OCI-LY3 (cell line): ENCODE measurements at regions not wholly inside any gene's neighbourhood (a gene's known extent, or its start where the extent isn't known, plus 50 kb on each side); places are given as distances from the start of the nearest gene placed in this dataset.

ENCODE experiments used
- H2AFZ ChIP-seq: fragments of 200-600, 300-600 bp; shearing (Covaris generic); 2 replicates; pipeline ENCODE4 v1.6.0; 2014; ENCODE audit warnings: antibody characterized with exemption, low read depth, low read length
- H3K27ac ChIP-seq: fragments of 200-600, 300-600 bp; sonication (generic); 2 replicates; pipeline ENCODE4 v1.5.1; 2014; ENCODE audit warnings: mild to moderate bottlenecking, low read length, moderate library complexity, mixed read lengths
- H3K27me3 ChIP-seq: fragments of 200-600, 300-600 bp; sonication (generic); 2 replicates; pipeline ENCODE4 v1.6.1; 2014; ENCODE audit warnings: low read depth, low read length, mixed read lengths
- H3K36me3 ChIP-seq: fragments of 200-600, 300-600 bp; sonication (generic); replicated peaks from 2 replicates; pipeline ENCODE3; 2014; ENCODE audit warnings: low read depth, low read length, mixed read lengths
- H3K4me1 ChIP-seq: fragments of 300-600, 200-600 bp; sonication (generic); 2 replicates; pipeline ENCODE4 v1.6.1; 2014; ENCODE audit warnings: low read length, mixed read lengths
- H3K4me2 ChIP-seq: fragments of 200-600, 300-600 bp; sonication (generic); 2 replicates; pipeline ENCODE4 v1.6.1; 2014; ENCODE audit warnings: low read length, mixed read lengths
- H3K4me3 ChIP-seq: fragments of 300-600, 200-600 bp; sonication (generic); 2 replicates; pipeline ENCODE4 v1.5.1; 2014; ENCODE audit warnings: antibody characterized with exemption, mild to moderate bottlenecking, low read length, moderate library complexity
- H3K79me2 ChIP-seq: fragments of 300-600, 200-600 bp; shearing (Covaris generic); 2 replicates; pipeline ENCODE4 v1.6.1; 2014; ENCODE audit warnings: mild to moderate bottlenecking, low read length, mixed read lengths
- H3K9ac ChIP-seq: fragments of 300-600, 200-600 bp; shearing (Covaris generic); 2 replicates; pipeline ENCODE4 v1.6.0; 2014; ENCODE audit warnings: mild to moderate bottlenecking, low read length, moderate library complexity
- H3K9me3 ChIP-seq: fragments of 200-600, 300-600 bp; shearing (Covaris generic); 2 replicates; pipeline ENCODE4 v1.6.1; 2014; ENCODE audit warnings: low read length, mixed read lengths; ENCODE audit not compliant: insufficient read depth
- H4K20me1 ChIP-seq: fragments of 200-600, 300-600 bp; sonication (generic); 2 replicates; pipeline ENCODE4 v1.6.1; 2016; ENCODE audit warnings: low read length, mixed read lengths; ENCODE audit not compliant: insufficient read depth
- EZH2phosphoT487 ChIP-seq: fragments of 200-600 bp; shearing (Covaris generic); IDR thresholded peaks from 2 replicates; pipeline ENCODE4 v1.6.1; 2018; ENCODE audit warnings: antibody characterized with exemption, mixed run types, low read depth
- TF ChIP-seq, protein P1 (sequence below): fragments of 200-600, 300-600 bp; sonication (generic); IDR thresholded peaks from 2 replicates; pipeline ENCODE4 v1.5.1; 2014; ENCODE audit warnings: antibody characterized with exemption, low read length, low read depth

DNA sequence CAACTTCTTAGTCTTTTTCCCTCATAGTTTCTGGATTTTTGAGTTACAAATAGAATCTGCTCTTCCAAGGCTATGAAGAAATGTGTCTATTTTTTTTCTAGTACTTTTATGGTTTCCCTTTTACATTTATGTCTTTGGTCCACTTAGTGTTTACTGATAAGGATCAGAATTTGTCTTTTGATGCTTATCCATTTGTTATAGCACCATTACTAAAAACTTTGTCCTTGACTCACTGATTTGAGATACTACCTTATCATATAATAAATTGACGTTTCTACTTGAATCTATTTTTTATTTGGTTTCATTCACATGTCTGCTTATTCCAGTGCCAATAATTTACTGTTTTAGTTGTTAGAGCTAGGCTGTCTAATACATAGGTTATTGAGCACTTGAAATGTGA, 161.1 kb upstream of the DPYD start:
- Histone ChIP-seq H4K20me1 (no peaks in the 10 kb centered on the region), H3K4me1 (no peaks in the 10 kb centered on the region), H3K4me3 (no peak overlapping the region), H3K4me2 (no peak overlapping the region), H3K9ac (no peak overlapping the region), H3K27me3 (no peaks in the 10 kb centered on the region), H3K27ac (no peak overlapping the region), H2AFZ (no peak overlapping the region), H3K36me3 (no peaks in the 10 kb centered on the region), H3K9me3 (no peaks in the 10 kb centered on the region), H3K79me2 (no peaks in the 10 kb centered on the region)
- TF ChIP-seq EZH2phosphoT487, result no peak
- TF ChIP-seq, protein P1, sequence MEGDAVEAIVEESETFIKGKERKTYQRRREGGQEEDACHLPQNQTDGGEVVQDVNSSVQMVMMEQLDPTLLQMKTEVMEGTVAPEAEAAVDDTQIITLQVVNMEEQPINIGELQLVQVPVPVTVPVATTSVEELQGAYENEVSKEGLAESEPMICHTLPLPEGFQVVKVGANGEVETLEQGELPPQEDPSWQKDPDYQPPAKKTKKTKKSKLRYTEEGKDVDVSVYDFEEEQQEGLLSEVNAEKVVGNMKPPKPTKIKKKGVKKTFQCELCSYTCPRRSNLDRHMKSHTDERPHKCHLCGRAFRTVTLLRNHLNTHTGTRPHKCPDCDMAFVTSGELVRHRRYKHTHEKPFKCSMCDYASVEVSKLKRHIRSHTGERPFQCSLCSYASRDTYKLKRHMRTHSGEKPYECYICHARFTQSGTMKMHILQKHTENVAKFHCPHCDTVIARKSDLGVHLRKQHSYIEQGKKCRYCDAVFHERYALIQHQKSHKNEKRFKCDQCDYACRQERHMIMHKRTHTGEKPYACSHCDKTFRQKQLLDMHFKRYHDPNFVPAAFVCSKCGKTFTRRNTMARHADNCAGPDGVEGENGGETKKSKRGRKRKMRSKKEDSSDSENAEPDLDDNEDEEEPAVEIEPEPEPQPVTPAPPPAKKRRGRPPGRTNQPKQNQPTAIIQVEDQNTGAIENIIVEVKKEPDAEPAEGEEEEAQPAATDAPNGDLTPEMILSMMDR, result no peak

DNA sequence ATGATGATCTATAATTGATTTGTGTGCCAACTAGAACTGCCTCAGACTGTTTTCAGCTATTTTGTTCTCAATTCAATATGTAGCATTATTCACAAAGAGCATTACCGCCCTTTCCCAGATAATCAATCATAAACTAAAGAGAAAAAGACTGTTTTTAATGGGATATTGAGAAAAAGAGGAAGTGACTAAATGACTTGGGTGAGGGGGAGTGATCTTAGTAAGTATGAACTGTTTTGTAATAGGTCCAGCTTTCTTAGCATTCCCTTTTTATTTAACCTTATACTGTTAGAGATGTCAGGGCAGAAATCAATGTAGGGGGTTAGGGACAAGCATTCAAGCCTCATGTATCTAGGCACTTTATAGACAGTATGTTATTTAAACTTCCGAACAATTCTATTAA, 157.8 kb upstream of the DPYD start:
- TF ChIP-seq EZH2phosphoT487, result no peak
- TF ChIP-seq, protein P1, result no peak
- Histone ChIP-seq H2AFZ (no peak overlapping the region), H3K79me2 (no peaks in the 10 kb centered on the region), H3K4me3 (no peak overlapping the region), H4K20me1 (no peaks in the 10 kb centered on the region), H3K4me1 (no peaks in the 10 kb centered on the region), H3K27me3 (no peaks in the 10 kb centered on the region), H3K9me3 (no peaks in the 10 kb centered on the region), H3K36me3 (no peaks in the 10 kb centered on the region), H3K27ac (no peak overlapping the region), H3K9ac (no peak overlapping the region), H3K4me2 (no peak overlapping the region)

DNA sequence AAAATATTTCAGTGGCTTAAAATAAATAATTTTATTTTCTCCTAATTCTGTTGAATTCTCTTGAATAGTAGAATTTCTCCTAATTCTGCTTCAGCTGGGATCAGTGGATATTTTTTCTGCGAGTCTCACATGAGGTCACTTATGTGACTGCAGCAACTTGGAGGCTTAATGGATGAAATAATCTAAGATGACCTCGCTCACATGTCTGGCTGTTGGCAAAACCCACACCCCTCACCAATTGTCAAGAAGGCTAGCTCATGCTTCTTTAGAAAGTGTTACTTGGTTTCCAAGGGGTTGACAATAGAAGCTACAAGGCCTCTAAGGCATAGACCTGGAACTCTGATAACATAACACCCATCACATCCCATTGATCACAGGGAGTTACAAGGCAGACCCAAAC, 156.9 kb upstream of the DPYD start:
- no peak overlapping the region for H3K27ac ChIP-seq
- TF ChIP-seq, protein P1, result no peak
- no peak for TF ChIP-seq EZH2phosphoT487
- no peaks in the 10 kb centered on the region for H3K4me1 ChIP-seq
- H3K4me2 ChIP-seq, result no peak overlapping the region
- H3K79me2 ChIP-seq, result no peaks in the 10 kb centered on the region
- no peak overlapping the region for H3K4me3 ChIP-seq
- no peaks in the 10 kb centered on the region for H4K20me1 ChIP-seq
- H2AFZ ChIP-seq, result no peak overlapping the region
- no peaks in the 10 kb centered on the region for H3K27me3 ChIP-seq
- H3K36me3 ChIP-seq, result no peaks in the 10 kb centered on the region
- no peak overlapping the region for H3K9ac ChIP-seq
- no peaks in the 10 kb centered on the region for H3K9me3 ChIP-seq

GRCh38 chr1:98075626-98076025, 154.8 kb upstream of the DPYD start:
- no peak overlapping the region for H3K4me3 ChIP-seq
- H3K9me3 ChIP-seq, result no peaks in the 10 kb centered on the region
- no peaks in the 10 kb centered on the region for H3K36me3 ChIP-seq
- no peak overlapping the region for H2AFZ ChIP-seq
- H3K27ac ChIP-seq, result no peak overlapping the region
- H3K4me2 ChIP-seq, result no peak overlapping the region
- no peaks in the 10 kb centered on the region for H4K20me1 ChIP-seq
- TF ChIP-seq, protein P1, result no peak
- TF ChIP-seq EZH2phosphoT487, result no peak
- no peaks in the 10 kb centered on the region for H3K27me3 ChIP-seq
- H3K9ac ChIP-seq, result no peak overlapping the region
- no peaks in the 10 kb centered on the region for H3K79me2 ChIP-seq
- H3K4me1 ChIP-seq, result no peaks in the 10 kb centered on the region
